Dendritic cell treated with granulocyte-macrophage colony-stimulating factor and Interleukin-4, amounts not matched to agents 40 ng/mL and 50 ng/mL, for 4 days (primary cell): ENCODE measurements at regions not wholly inside any gene's neighbourhood (a gene's known extent, or its start where the extent isn't known, plus 50 kb on each side); places are given as distances from the start of the nearest gene placed in this dataset.
"Not testable (repeated sequence)": the region's sequence is repeated elsewhere in the genome, so short reads cannot be mapped to it uniquely, and the experiment has no call there.

Experiments
- H3K27ac Mint-ChIP-seq: one replicate; pipeline ENCODE4 v1.8.0; 2022; ENCODE audit warnings: mild to moderate bottlenecking, mixed read lengths
- H3K27me3 Mint-ChIP-seq: one replicate; pipeline ENCODE4 v1.8.0; 2022; ENCODE audit warnings: mild to moderate bottlenecking, mixed read lengths
- H3K36me3 Mint-ChIP-seq: one replicate; pipeline ENCODE4 v1.8.0; 2022; ENCODE audit warnings: low read depth, mixed read lengths
- H3K4me1 Mint-ChIP-seq: one replicate; pipeline ENCODE4 v1.8.0; 2022; ENCODE audit warnings: low read depth, mixed read lengths
- H3K4me3 Mint-ChIP-seq: one replicate; pipeline ENCODE4 v1.8.0; 2022; ENCODE audit warnings: mild to moderate bottlenecking, moderate library complexity, mixed read lengths
- H3K9me3 Mint-ChIP-seq: one replicate; pipeline ENCODE4 v1.8.0; 2022; ENCODE audit warnings: mixed read lengths
- intact Hi-C: fragments of 100-400 bp; cut with micrococcal nuclease; formaldehyde crosslinking; loops from one replicate; pipeline ENCODE4 v1.15.0; 2022

DNA sequence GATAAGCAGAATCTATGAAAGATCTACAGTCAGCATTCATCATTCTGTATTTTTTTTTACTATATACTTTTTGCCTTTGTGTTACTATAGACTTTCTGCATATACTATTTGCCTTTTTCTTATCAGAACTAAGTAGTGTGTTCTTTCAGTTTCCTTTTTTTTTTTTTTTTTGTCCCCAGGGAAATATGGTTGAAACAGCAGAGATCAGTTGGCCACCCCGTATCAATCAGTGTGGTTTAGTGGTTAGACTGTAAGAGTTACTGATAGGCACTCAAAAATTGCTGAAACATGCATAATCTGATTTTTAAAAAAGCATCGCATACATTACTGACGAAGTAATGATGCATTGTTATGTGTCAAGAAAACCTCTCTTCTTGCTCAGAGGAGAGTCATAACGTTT, 990.8 kb upstream of the EDIL3 start:
- H3K36me3 Mint-ChIP-seq: no peaks in the 10 kb centered on the region
- no peak overlapping the region for H3K4me3 Mint-ChIP-seq
- no peak overlapping the region for H3K27ac Mint-ChIP-seq
- H3K9me3 Mint-ChIP-seq: no peaks in the 10 kb centered on the region
- H3K27me3 Mint-ChIP-seq: no peaks in the 10 kb centered on the region
- intact Hi-C loops: no loop called here
- H3K4me1 Mint-ChIP-seq: no peaks in the 10 kb centered on the region

DNA sequence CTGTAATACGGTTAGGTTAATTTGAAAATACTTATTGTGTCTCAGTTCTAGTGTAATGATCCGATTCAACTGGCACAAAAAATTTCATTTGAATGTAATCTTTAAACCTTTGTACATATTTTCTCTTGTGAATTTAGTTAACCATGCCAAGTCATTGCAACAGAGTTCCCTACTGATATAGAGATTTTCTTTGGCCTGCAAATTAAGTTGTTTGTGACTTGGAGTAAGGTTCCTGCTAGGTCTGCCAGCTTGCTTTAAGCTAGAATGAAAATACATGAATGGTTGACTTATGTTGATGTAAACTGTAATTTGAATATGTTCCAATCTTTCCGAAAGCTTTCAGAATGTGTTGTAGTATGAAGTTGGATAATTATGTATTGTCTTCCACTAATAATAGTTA, 1004.1 kb upstream of the EDIL3 start:
- no peak overlapping the region for H3K4me3 Mint-ChIP-seq
- H3K27me3 Mint-ChIP-seq: no peaks in the 10 kb centered on the region
- no peaks in the 10 kb centered on the region for H3K4me1 Mint-ChIP-seq
- no peak overlapping the region for H3K27ac Mint-ChIP-seq
- H3K36me3 Mint-ChIP-seq: no peaks in the 10 kb centered on the region
- intact Hi-C loops: no loop called here
- H3K9me3 Mint-ChIP-seq: no peaks in the 10 kb centered on the region

DNA sequence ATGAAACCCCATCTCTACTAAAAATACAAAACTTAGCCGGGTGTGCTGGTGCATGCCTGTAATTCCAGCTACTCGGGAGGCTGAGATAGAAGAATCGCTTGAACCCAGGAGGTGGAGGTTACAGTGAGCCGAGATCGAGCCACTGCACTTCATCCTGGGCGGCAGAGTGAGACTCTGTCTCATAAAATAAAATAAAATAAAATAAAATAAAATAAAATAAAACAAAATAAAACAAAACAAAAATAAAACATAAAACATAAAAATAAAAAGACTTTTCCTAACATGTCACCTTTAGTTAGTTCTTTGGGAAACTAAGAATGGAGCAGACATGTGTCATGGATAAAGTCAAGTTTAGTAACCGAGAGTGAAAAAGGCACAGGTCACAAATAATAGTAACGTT, 1007.6 kb upstream of the EDIL3 start:
- not testable (repeated sequence) for H3K27ac Mint-ChIP-seq, H3K36me3 Mint-ChIP-seq, H3K4me3 Mint-ChIP-seq

DNA sequence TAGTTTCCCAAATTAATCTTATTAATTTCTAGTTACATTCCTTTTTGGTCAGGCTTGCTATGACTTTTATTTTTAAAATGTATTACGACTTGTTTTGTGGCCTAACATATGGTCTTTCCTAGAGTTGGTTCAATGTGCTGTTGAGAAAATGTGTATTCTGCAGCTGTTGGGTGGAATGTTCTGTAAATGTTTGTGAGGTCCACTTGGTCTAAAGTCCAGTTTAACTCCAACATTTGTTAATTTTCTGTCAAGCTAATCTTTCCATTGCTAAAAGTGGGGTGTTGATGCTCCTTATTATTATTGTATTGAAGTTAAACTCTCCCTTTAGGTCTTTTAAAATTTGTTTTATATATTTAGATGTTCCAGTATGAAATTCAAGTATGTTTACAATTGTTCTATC, 1010.8 kb upstream of the EDIL3 start:
- Mint-ChIP-seq H3K27ac (no peak overlapping the region), H3K4me3 (no peak overlapping the region), H3K4me1 (no peaks in the 10 kb centered on the region), H3K9me3 (peaks cover 17% of the 10 kb centered on the region), H3K36me3 (no peaks in the 10 kb centered on the region), H3K27me3 (no peaks in the 10 kb centered on the region)
- intact Hi-C loops: no loop called here

More for the DNA sequence above, 1007.6 kb upstream of the EDIL3 start:
- intact Hi-C loops, H3K4me1 Mint-ChIP-seq, H3K27me3 Mint-ChIP-seq, H3K9me3 Mint-ChIP-seq: not testable (repeated sequence)

DNA sequence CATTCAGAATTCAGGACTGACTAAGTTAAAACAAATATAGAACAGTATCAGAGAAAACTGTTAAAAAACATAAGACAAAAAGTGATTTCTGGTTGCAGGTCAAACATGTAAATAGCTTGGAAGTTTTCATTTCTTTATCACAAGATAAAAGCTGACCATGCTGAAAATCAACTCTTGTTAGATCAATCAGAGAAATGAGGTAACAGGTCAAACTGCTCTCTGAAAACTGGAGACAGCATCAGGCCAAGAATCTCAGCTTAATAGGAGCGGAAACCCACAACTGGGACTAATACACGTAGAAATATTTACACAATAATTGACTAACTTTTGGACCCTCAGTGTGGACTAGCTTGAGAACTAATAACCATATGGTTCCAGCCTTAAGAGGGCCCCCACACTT, 1012.8 kb upstream of the EDIL3 start:
- H3K27me3 Mint-ChIP-seq: no peaks in the 10 kb centered on the region
- no peak overlapping the region for H3K4me3 Mint-ChIP-seq
- no peaks in the 10 kb centered on the region for H3K36me3 Mint-ChIP-seq
- intact Hi-C loops: no loop called here
- no peak overlapping the region for H3K27ac Mint-ChIP-seq
- no peaks in the 10 kb centered on the region for H3K4me1 Mint-ChIP-seq
- H3K9me3 Mint-ChIP-seq: peaks cover 17% of the 10 kb centered on the region

DNA sequence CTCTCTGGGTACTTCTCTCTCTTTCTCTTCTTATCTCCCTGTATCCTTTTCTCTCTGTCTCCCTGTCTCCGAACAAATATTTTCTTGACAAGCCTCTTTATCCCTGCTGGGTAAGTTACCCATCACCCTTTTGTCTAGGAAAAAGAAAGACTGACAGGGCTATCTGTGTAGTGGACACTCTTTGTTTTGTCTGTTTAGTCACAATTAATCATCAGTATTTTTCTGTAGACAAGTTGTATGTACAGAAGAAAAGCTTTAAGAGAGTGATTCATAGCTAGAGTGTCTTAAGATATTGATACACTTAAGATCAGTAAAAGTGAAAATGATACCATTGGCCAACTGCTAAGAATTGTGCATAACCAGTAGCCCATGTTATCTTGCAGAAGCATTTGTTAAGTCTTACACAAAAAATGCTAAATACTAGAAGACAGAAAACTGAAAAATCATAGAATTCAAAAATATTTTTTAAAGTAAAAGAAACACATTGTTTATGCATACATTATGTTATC, 1043.8 kb upstream of the EDIL3 start:
- no peaks in the 10 kb centered on the region for H3K4me1 Mint-ChIP-seq
- intact Hi-C loops: no loop called here
- H3K27me3 Mint-ChIP-seq: no peaks in the 10 kb centered on the region
- no peaks in the 10 kb centered on the region for H3K36me3 Mint-ChIP-seq
- H3K4me3 Mint-ChIP-seq: no peak overlapping the region
- H3K9me3 Mint-ChIP-seq: peaks cover 35% of the 10 kb centered on the region
- H3K27ac Mint-ChIP-seq: no peak overlapping the region

DNA sequence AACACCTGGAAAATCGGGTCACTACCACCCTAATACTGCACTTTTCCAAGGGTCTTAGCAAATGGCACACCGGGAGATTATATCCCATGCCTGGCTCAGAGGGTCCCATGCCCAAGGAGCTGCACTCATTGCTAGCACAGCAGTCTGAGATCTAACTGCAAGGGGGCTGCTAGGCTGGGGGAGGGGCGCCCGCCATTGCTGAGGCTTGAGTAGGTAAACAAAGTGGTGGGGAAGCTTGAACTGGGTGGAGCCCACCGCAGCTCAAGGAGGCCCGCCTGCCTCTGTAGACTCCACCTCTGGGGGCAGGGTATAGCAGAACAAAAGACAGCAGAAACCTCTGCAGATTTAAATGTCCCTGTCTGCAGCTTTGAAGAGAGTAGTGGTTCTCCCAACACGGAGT, 1047.0 kb upstream of the EDIL3 start:
- H3K36me3 Mint-ChIP-seq, intact Hi-C loops, H3K4me3 Mint-ChIP-seq, H3K27ac Mint-ChIP-seq, H3K27me3 Mint-ChIP-seq, H3K4me1 Mint-ChIP-seq: not testable (repeated sequence)
- H3K9me3 Mint-ChIP-seq: peaks cover 42% of the 10 kb centered on the region

DNA sequence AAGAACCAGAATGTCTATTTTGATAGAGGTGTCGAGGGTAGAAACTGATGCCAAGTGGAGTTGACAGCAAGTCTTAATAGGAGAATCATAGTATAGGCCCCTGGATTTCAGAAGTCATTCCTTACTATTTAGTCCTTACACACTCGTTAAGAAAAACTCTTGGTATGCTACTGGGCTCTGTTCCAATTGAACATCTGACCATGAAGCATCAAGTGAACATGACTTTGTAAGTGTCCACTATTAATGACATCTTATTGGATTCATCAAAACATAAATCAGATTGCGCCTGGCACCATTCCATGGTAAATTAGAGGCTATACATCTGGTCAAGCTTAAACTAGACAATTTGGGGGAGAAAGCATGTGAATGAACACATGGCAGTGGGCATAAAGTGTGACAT, 1056.5 kb upstream of the EDIL3 start:
- Mint-ChIP-seq H3K36me3 (no peaks in the 10 kb centered on the region), H3K27me3 (no peaks in the 10 kb centered on the region), H3K27ac (no peak overlapping the region), H3K4me3 (no peak overlapping the region), H3K9me3 (no peaks in the 10 kb centered on the region), H3K4me1 (no peaks in the 10 kb centered on the region)
- intact Hi-C loops: no loop called here

DNA sequence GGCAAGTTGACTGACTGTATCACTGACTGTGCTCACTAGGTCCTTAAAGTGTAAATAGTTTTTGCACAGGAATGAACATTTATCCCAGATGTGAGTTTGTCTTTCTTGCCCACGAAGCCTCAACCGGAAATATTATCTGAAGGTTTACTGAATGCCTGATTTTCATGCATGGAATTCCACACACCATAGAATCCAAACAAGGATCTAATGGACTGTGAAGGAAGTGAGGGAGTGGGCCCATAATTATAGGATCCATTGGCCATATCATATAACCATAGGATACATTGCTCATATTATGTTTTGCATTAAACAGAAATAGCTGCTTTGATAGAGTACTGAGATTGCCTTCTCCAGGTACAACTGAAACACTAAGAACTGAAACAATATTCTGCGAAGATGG, 1057.2 kb upstream of the EDIL3 start:
- intact Hi-C loops: no loop called here
- Mint-ChIP-seq H3K27me3 (no peaks in the 10 kb centered on the region), H3K27ac (no peak overlapping the region), H3K36me3 (no peaks in the 10 kb centered on the region), H3K4me3 (no peak overlapping the region), H3K9me3 (no peaks in the 10 kb centered on the region), H3K4me1 (no peaks in the 10 kb centered on the region)

DNA sequence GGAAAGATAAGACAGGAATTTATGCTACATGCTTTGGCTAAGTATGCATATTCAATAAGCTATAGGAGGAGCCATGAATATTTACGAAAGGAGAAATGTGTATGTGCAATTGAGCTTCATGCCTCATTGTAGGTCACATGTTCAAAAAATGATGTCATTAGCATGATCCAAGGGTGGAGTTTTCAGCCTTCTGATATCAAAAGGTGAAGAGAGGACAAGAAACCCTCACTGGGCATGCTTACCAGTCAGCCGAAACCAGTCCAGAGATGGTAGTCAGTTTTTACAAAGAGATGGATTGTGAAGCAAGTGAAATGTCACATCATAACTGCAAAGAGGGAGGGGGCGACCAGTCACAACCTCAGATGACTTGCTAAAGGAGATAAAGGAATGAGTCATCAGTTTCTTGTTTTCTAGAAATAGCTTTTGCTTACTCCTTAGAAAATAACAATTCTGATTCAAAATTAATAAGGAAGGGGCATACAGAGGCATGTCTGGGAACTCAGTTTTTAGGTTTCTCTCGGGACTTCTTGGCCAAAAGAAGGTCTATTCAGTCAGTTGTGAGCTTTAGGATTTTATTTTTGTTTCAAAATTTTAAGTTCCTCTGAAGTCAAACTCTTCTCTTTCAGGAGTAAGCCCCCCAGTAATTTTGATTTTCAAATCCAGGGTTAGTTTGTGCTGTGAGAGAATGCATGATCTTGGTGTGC, 1067.8 kb upstream of the EDIL3 start:
- H3K9me3 Mint-ChIP-seq: peaks cover 10% of the 10 kb centered on the region
- H3K4me1 Mint-ChIP-seq: no peaks in the 10 kb centered on the region
- intact Hi-C loops: no loop called here
- H3K27ac Mint-ChIP-seq: no peak overlapping the region
- no peaks in the 10 kb centered on the region for H3K27me3 Mint-ChIP-seq
- no peaks in the 10 kb centered on the region for H3K36me3 Mint-ChIP-seq
- H3K4me3 Mint-ChIP-seq: no peak overlapping the region

DNA sequence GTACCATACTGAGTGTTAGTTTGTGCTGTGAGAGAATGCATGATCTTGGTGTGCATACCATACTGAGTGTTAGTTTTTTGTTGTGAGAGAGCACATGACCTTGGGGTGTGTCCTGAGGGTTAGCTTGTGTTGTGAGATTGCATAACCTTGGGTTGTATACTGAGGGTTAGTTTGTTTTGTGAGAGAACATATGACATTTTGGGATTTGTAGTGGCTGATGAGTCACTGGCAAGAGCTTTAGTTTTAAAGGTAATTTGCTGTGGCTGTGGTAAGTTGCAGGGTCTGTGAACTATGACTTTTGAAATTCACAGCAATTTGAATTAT, 1068.3 kb upstream of the EDIL3 start:
- intact Hi-C loops: no loop called here
- Mint-ChIP-seq H3K27me3 (no peaks in the 10 kb centered on the region), H3K27ac (no peak overlapping the region)

DNA sequence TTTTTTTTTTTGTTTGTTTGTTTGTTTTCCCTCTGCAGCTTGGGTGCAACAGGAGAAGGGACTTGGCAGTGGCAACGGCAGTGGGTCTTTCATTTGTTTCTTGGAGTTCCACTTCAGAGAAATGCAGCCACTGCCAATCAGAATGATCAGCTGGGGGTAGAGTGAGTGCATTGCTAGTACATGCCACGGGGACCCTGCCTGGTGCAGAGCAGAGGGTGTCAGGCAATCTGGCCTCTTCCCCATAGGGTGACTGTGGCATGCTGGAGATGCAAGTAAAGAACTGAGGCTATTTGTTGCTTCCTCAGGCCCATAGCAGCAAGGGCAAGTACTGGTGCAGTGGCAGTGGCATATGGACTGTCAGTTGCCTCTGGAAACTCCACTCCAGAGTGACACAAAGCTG, 1073.6 kb upstream of the EDIL3 start:
- intact Hi-C loops: no loop called here
- no peak overlapping the region for H3K4me3 Mint-ChIP-seq
- H3K36me3 Mint-ChIP-seq: no peaks in the 10 kb centered on the region
- H3K27ac Mint-ChIP-seq: no peak overlapping the region
- H3K9me3 Mint-ChIP-seq: peaks cover 35% of the 10 kb centered on the region
- H3K4me1 Mint-ChIP-seq: no peaks in the 10 kb centered on the region
- no peaks in the 10 kb centered on the region for H3K27me3 Mint-ChIP-seq

More for the DNA sequence above, 1068.3 kb upstream of the EDIL3 start:
- Mint-ChIP-seq H3K36me3 (no peaks in the 10 kb centered on the region), H3K4me1 (no peaks in the 10 kb centered on the region), H3K9me3 (peaks cover 13% of the 10 kb centered on the region), H3K4me3 (no peak overlapping the region)

DNA sequence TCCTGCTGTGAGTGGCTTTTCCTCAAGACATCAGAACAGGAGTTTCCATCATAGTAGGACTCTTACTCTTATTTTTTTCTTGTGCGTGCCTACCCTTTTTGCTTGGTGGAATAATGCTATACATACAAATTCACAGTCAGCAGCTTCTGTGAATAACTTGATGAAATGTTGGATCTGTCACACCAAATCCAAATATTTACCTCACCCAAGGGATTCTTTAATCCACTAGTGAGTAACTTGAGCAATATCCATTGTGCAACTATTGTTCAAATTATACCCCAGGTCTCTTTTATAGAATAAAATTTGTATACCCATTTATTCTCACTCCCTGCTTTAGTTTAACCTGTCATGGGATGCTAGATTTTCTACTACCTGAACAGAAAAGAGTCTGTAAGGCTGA, 1078.3 kb upstream of the EDIL3 start:
- H3K27ac Mint-ChIP-seq: no peak overlapping the region
- H3K36me3 Mint-ChIP-seq: no peaks in the 10 kb centered on the region
- intact Hi-C loops: no loop called here
- no peak overlapping the region for H3K4me3 Mint-ChIP-seq
- no peaks in the 10 kb centered on the region for H3K27me3 Mint-ChIP-seq
- H3K4me1 Mint-ChIP-seq: no peaks in the 10 kb centered on the region
- H3K9me3 Mint-ChIP-seq: peaks cover 55% of the 10 kb centered on the region

DNA sequence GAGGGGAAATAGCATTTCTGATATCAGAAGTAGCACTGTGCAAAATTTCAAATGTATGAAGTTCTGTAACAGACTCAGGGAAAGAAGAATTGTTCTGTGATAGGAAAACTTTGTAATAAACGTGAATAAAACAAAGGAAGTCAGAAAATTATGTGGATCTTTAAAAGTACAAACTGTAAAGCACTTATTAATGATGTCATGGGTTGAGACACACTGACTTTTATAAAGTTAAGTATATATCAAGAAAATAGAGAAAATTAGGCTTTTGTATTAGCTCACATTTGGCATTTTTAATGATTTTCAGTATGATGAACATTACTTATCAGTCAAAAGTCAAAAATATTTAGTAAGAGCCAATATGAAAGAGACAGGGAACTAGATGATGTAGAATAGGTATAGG, 1081.7 kb upstream of the EDIL3 start:
- H3K36me3 Mint-ChIP-seq: no peaks in the 10 kb centered on the region
- intact Hi-C loops: no loop called here
- peaks cover 68% of the 10 kb centered on the region for H3K9me3 Mint-ChIP-seq

DNA sequence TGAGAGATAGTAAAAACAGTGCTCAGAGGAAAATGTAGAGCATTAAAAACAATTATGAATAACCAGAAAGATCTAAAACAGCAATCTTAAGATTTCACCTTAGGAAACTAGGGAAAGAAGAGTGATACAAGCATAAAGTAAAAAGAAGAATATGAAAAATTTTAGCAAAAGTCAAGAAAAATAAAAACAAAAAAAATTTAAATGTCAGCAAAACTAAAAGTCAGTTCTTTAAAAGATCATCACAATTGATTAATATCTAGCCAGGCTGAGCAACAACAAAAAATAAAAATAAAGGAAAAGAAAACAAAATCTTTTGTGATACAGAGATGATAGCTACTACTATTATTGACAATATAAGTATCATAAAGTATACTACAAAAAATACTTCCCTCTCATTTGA, 1088.1 kb upstream of the EDIL3 start:
- Mint-ChIP-seq H3K36me3 (no peaks in the 10 kb centered on the region), H3K4me3 (no peak overlapping the region)

More for the DNA sequence above, 1081.7 kb upstream of the EDIL3 start:
- Mint-ChIP-seq H3K4me3 (no peak overlapping the region), H3K27ac (no peak overlapping the region), H3K27me3 (no peaks in the 10 kb centered on the region), H3K4me1 (no peaks in the 10 kb centered on the region)

More for the DNA sequence above, 1088.1 kb upstream of the EDIL3 start:
- Mint-ChIP-seq H3K4me1 (no peaks in the 10 kb centered on the region), H3K9me3 (peaks cover 67% of the 10 kb centered on the region), H3K27me3 (no peaks in the 10 kb centered on the region), H3K27ac (no peak overlapping the region)
- intact Hi-C loops: no loop called here
